Natural killer cell (primary cell): ENCODE measurements at regions not wholly inside any gene's neighbourhood (a gene's known extent, or its start where the extent isn't known, plus 50 kb on each side); places are given as distances from the start of the nearest gene placed in this dataset.

Source experiments
- ATAC-seq, 3 donors: fragments of 150-1000 bp in 2 of 3; fragments of 200-7000 bp in 1 of 3; cut with Tn5 transposase; 1 replicate in 1 of 3; 2 replicates in 2 of 3; pipeline ENCODE4 v1.10.0; 2021; ENCODE audit warnings: mild to moderate bottlenecking in 2 of 3, moderate library complexity in 2 of 3
- DNase-seq, 2 donors: peaks; one replicate each; pipeline versions ENCODE4 v3.0.0 to v3.0.0-alpha.2; 2013 to 2021; ENCODE audit warnings: mixed read lengths in 1 of 2
- H3K27ac ChIP-seq: one replicate; pipeline ENCODE4 v1.5.1; 2013; ENCODE audit warnings: mild to moderate bottlenecking, low read length
- H3K27me3 ChIP-seq: one replicate; pipeline ENCODE4 v1.6.1; 2013; ENCODE audit warnings: low read length; ENCODE audit not compliant: control insufficient read depth, insufficient read depth
- H3K36me3 ChIP-seq: one replicate; pipeline ENCODE4 v1.6.1; 2013; ENCODE audit warnings: low read length; ENCODE audit not compliant: control insufficient read depth, insufficient read depth
- H3K4me1 ChIP-seq: one replicate; pipeline ENCODE4 v1.6.1; 2013; ENCODE audit warnings: low read length; ENCODE audit not compliant: control insufficient read depth, insufficient read depth
- H3K4me3 ChIP-seq: one replicate; pipeline ENCODE4 v1.5.1; 2013; ENCODE audit warnings: low read length
- H3K9me3 ChIP-seq: one replicate; pipeline ENCODE4 v1.6.1; 2013; ENCODE audit warnings: low read length; ENCODE audit not compliant: control insufficient read depth, insufficient read depth
- H3K27ac Mint-ChIP-seq, 2 donors: one replicate each; pipeline ENCODE4 v1.8.0; 2022; ENCODE audit warnings: mild to moderate bottlenecking in 2 of 2, mixed read lengths in 2 of 2, moderate library complexity in 1 of 2
- H3K27me3 Mint-ChIP-seq, 2 donors: one replicate each; pipeline ENCODE4 v1.8.0; 2022; ENCODE audit warnings: low read depth in 2 of 2, mixed read lengths in 2 of 2
- H3K36me3 Mint-ChIP-seq: one replicate; pipeline ENCODE4 v1.8.0; 2022; ENCODE audit warnings: mixed read lengths
- H3K4me1 Mint-ChIP-seq, 2 donors: one replicate each; pipeline ENCODE4 v1.8.0; 2022; ENCODE audit warnings: mixed read lengths in 2 of 2
- H3K4me3 Mint-ChIP-seq: one replicate; pipeline ENCODE4 v1.8.0; 2022; ENCODE audit warnings: mild to moderate bottlenecking, moderate library complexity, mixed read lengths
- H3K9me3 Mint-ChIP-seq, 2 donors: one replicate each; pipeline ENCODE4 v1.8.0; 2022; ENCODE audit warnings: mixed read lengths in 2 of 2
- WGBS: methylation state at CpG from one replicate; pipeline ENCODE4 v1.1.7; 2013; ENCODE audit warnings: missing lambda C conversion rate; ENCODE audit not compliant: insufficient coverage; 5-methylcytosine and 5-hydroxymethylcytosine counted together
- intact Hi-C: fragments of 100-400 bp; cut with micrococcal nuclease; formaldehyde crosslinking; loops from one replicate; pipeline ENCODE4 v1.14.2; 2022
- TF ChIP-seq, protein P1 (sequence below): fragments of 200-600 bp; IDR thresholded peaks from one replicate; pipeline ENCODE4 v1.8.0; 2022; ENCODE audit warnings: antibody characterized with exemption

DNA sequence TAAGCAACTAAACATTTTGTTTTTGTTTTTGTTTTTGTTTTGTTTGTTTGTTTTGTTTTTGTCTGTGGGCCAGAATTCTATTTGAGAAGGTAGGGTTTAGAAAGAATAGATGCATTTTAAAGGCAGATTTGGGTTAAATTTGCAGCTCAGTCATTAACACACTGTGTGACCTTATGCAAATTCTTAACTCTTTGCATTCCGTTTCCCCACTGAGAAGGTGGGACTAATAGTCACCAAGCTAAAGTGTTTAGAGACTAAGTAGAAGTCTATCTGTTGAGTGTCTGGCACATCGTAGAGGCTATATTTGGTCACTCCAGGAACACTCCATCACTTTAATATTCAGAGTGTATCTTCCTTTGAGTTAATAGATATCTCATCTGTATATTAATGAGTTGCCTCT is 87.1 kb downstream of the CCNA1 start:
- no peak overlapping the region for H3K27ac ChIP-seq
- Mint-ChIP-seq H3K9me3 (peaks cover 6 to 7% of the 10 kb centered on the region in 2 donors), H3K27ac (no peak overlapping the region), H3K36me3 (no peaks in the 10 kb centered on the region), H3K4me1 (no peaks in the 10 kb centered on the region), H3K27me3 (no peaks in the 10 kb centered on the region), H3K4me3 (no peak overlapping the region)
- 100% methylated on average over 1 of the region's 2 CpGs for WGBS
- intact Hi-C loops = no loop called here
- no peaks in the 10 kb centered on the region for H3K9me3 ChIP-seq
- TF ChIP-seq, protein P1, sequence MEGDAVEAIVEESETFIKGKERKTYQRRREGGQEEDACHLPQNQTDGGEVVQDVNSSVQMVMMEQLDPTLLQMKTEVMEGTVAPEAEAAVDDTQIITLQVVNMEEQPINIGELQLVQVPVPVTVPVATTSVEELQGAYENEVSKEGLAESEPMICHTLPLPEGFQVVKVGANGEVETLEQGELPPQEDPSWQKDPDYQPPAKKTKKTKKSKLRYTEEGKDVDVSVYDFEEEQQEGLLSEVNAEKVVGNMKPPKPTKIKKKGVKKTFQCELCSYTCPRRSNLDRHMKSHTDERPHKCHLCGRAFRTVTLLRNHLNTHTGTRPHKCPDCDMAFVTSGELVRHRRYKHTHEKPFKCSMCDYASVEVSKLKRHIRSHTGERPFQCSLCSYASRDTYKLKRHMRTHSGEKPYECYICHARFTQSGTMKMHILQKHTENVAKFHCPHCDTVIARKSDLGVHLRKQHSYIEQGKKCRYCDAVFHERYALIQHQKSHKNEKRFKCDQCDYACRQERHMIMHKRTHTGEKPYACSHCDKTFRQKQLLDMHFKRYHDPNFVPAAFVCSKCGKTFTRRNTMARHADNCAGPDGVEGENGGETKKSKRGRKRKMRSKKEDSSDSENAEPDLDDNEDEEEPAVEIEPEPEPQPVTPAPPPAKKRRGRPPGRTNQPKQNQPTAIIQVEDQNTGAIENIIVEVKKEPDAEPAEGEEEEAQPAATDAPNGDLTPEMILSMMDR = no peak
- no peak for DNase-seq
- H3K4me3 ChIP-seq = no peak overlapping the region
- ATAC-seq = no peak
- H3K4me1 ChIP-seq = no peaks in the 10 kb centered on the region
- H3K27me3 ChIP-seq = no peaks in the 10 kb centered on the region
- H3K36me3 ChIP-seq = no peaks in the 10 kb centered on the region

DNA sequence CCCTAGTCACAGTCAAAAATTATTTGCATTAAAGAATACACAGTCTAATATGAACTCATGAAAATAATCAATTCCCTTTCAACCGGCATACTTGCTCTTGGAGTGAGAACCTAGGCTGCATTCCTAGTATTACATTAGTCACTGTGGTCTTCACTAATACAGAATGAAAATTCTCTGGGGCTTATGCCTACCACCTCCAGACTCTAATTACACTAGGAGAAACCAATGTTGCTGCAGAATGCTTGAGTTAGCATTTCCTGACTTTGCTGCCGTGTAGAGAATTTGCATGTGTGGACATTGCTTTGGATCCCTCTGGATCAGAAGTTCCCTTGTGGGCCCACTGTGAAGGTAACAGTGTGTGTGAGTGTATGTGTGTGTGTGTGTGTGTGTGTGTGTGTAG is 87.8 kb downstream of the CCNA1 start:
- Mint-ChIP-seq H3K36me3 (no peaks in the 10 kb centered on the region), H3K27ac (no peak overlapping the region), H3K27me3 (no peaks in the 10 kb centered on the region), H3K4me1 (no peaks in the 10 kb centered on the region), H3K4me3 (no peak overlapping the region), H3K9me3 (peaks cover 7% of the 10 kb centered on the region in 2 donors)
- H3K4me3 ChIP-seq = no peak overlapping the region
- no peaks in the 10 kb centered on the region for H3K36me3 ChIP-seq
- H3K9me3 ChIP-seq = no peaks in the 10 kb centered on the region
- intact Hi-C loops = no loop called here
- H3K27ac ChIP-seq = no peak overlapping the region
- 100% methylated on average over 2 of the region's 2 CpGs for WGBS
- no peaks in the 10 kb centered on the region for H3K27me3 ChIP-seq
- ATAC-seq (no peak), DNase-seq (no peak)
- TF ChIP-seq, protein P1 = no peak
- no peaks in the 10 kb centered on the region for H3K4me1 ChIP-seq

DNA sequence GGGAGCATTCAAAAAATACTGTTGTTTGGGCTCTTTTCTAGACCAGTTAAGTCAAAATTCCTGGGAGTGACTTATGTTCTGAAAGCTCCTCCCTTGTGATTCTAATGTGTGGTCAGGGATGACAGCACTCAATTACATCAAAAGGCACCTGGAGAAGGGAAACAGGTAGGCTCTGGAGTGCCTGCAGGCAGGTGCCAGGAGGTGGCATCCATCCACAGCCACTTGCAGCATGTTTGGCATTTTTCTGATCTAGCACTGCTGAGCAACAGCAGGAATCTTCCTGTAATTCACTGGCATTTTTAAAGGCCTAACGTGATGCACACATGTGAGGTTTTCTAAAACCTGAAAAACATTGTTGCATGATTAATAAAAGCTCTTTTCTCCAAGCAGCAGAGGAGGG is 94.6 kb downstream of the CCNA1 start:
- H3K4me1 ChIP-seq = no peaks in the 10 kb centered on the region
- Mint-ChIP-seq H3K36me3 (no peaks in the 10 kb centered on the region), H3K4me3 (no peak overlapping the region), H3K4me1 (no peaks in the 10 kb centered on the region), H3K9me3 (peaks cover 2 to 7% of the 10 kb centered on the region in 2 donors), H3K27me3 (no peaks in the 10 kb centered on the region), H3K27ac (no peak overlapping the region)
- DNase-seq = no peak
- H3K9me3 ChIP-seq = no peaks in the 10 kb centered on the region
- TF ChIP-seq, protein P1 = no peak
- 88% methylated on average over 1 of the region's 1 CpG for WGBS
- no peaks in the 10 kb centered on the region for H3K36me3 ChIP-seq
- no peak for ATAC-seq
- H3K4me3 ChIP-seq = no peak overlapping the region
- no peaks in the 10 kb centered on the region for H3K27me3 ChIP-seq
- intact Hi-C loops = no loop called here
- H3K27ac ChIP-seq = no peak overlapping the region

DNA sequence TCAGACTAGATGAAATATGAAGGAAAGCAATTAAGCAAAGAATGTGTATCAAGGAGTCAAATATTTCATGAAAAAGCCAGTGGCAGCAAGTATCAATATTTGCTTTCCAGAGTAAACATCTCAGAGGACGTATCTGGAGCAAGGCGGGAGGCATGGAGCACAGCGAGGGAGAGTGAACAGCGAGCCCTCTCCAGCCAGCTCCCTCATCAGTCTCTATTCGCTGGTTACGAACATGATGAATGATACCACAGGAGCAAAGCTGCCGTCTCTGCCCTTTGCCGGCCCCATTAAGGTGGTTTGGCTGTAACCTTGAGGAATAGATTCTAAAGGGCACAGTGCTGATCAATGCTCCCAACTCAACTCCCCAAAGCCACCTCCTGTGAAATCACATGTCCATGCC is 95.8 kb downstream of the CCNA1 start:
- Histone ChIP-seq H3K36me3 (no peaks in the 10 kb centered on the region), H3K27ac (no peak overlapping the region), H3K9me3 (no peaks in the 10 kb centered on the region), H3K27me3 (no peaks in the 10 kb centered on the region), H3K4me1 (no peaks in the 10 kb centered on the region), H3K4me3 (no peak overlapping the region)
- intact Hi-C loops = no loop called here
- H3K27ac Mint-ChIP-seq = no peak overlapping the region
- WGBS = 80% methylated on average over 8 of the region's 8 CpGs
- no peaks in the 10 kb centered on the region for H3K27me3 Mint-ChIP-seq
- H3K4me1 Mint-ChIP-seq = no peaks in the 10 kb centered on the region
- H3K36me3 Mint-ChIP-seq = no peaks in the 10 kb centered on the region
- DNase-seq (no peak), ATAC-seq (no peak)
- TF ChIP-seq, protein P1 = no peak
- H3K4me3 Mint-ChIP-seq = no peak overlapping the region
- H3K9me3 Mint-ChIP-seq = peaks cover 2 to 7% of the 10 kb centered on the region in 2 donors
